Activated CD4-positive, alpha-beta T cell treated with anti-CD3 and anti-CD28 coated beads, Interleukin-2, Interleukin-4, amounts not matched to agents 100 ng/mL and 50 ng/mL, durations not matched to agents 16 hours and 8 hours (primary cell): ENCODE measurements at regions not wholly inside any gene's neighbourhood (a gene's known extent, or its start where the extent isn't known, plus 50 kb on each side); places are given as distances from the start of the nearest gene placed in this dataset.

Experiments
- DNase-seq: peaks from one replicate; pipeline ENCODE4 v3.0.0-alpha.2; 2020; ENCODE audit warnings: low spot score

DNA sequence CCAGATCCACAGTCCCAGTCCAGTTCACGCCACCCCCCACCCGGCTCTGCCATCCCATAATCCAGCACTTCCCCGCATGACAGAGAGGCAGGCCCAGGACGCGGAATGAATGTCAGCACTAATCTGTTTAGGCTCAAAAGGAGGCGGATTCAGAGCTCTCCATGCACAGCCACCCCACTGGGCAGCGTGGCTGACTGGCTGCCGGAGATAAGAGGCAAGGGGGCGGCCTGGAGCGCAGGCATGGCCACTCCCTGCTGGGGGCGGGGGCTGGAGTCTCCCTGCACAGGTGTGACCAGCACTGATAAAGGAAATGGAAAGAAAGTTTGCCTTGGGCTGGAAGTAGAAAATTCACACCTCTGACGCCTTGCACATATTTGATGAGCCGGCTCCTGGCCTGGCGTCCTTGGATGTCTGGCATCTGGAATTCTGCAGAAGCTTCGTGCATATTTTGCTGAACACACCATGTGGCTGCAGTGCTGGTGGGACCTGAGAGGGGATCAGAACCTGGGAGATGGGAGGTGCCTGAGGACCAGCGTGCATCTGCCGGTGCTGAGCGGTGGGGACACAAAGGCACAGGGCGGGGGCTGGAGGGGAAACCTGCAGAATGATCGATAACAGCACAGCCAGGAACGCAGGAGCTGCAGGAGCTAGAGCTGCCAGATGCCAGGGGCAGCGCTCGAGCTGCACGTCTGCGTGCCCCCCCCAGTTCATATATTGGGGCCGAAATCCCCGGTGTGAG, 344.4 kb downstream of the CTTN start:
- no peak for DNase-seq

DNA sequence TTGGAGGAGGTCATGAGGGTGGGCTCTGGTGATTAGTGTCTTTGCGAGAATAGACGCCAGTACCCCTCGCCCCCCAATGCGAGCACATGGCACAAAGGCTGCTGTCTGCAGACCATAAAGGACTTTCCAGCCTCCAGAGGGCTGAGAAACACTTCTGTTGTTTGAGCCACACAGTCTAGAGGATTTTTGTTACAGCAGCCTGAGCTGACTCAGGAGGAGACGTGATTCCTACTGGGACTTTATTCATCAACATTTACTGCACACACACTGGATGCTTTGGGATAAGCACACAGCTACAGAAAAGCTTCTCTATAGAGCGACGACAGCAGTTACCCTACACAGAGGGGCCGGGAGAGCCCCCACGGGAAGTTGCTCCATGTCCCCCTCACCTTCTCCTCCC, 345.0 kb downstream of the CTTN start:
- DNase-seq: no peak

DNA sequence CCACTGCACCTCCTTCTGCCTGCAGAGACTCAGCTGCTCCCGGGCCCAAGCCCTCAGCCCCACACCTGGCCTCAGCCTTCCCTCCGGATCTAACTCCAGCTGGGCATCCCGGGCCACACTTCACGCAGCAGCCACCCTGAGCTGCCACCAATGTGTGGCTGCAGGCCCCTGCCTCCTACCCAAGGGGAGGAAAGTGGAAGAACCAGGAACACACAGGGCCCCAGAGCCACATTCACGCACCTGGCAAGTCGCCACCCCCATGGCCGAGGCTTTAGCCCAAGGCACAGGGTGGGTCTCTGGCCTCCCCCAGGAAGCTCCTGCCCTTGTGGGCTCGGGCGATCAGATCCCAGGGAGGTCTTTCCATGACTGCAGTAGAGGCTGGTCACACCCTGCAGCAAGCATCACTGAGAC, 345.6 kb downstream of the CTTN start:
- DNase-seq: no peak

DNA sequence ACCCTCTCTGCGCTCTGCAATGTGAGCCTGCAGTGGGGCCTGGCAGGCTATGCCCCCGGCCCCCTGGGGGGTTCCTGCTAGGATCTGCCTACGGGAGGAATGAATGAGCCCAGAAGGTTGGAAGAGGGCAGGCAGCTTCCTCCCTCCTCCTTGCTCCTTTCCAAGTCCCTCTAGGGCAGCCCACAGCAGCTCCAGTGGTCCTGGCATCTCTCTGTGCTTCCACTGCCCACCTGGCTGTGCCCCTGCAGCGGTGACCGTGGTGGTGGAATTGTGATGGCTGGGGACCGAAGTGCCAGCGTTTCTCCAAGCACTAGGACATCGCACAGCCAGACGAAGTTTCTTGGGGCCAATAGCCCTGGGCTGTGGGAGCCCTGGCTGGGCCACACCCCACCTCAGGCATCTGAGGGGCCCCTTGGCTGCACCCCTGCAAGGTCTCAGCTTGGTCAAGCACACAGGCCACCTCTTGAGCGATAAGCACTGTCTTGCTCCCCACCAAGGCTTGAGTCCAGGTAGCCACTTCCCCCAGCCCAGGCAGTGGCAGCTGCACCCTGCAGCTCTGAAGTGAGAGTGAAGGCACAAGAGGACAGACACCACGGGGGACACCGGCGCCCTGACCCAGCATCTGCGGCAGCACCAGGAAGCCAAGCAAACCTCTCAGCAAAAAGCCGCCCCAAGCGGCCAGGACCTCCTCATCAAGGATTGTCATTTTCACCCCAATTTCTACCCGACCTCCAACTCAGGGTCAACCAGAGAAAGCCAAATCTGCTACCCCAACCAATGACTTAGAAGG, 346.3 kb downstream of the CTTN start:
- no peak for DNase-seq

DNA sequence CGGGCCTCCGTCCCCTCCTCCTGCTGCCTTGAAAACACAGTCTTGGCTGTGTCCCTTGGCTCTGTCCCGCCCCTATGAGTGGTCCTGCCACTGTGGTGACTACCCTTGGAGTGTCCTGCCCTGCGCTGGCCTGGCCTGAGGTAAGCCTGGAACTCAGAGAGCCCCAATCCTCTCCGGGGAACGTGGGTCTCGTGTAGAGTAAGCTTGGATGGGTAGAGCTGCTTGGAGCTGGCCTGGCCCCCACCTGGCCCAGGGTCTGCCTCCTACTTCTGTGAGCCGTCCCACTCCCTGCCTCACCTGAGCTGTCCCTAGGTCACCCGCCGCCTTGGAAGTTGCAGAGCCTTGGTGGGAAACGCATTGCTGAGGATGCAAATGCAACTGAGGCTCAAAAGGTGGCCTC, 347.1 kb downstream of the CTTN start:
- DNase-seq: no peak

DNA sequence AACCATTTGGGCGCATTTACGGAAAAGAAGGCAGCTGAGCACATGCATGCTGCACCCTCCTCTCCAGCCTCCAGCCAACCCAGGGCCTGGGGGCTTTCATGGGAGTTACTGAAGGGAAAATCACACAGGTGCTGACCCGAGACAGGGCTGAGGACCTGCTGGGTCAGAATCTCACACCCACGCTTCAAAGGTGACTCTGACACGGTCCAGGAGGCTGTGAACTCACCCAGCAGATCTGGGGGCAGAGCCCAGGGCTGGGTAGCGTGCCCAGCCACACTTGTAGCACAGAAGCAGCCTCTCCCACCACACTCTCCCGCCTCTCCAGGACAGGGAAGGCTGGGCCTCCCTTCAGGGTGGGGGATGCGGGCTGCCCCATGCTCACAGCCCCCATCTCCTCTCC, 347.6 kb downstream of the CTTN start:
- DNase-seq: no peak

DNA sequence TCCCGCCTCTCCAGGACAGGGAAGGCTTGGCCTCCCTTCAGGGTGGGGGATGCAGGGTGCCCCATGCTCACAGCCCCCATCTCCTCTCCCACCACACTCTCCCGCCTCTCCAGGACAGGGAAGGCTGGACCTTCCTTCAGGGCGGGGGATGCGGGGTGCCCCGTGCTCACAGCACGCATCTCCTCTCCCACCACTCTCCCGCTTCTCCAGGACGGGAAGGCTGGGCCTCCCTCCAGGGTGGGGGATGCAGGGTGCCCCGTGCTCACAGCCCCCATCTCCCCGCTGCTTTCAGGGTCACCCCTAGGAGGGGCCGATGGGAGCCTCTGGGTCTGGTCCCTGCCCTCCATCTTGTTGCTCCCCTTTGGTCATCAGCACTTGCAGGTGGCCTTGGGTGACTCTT, 348.0 kb downstream of the CTTN start:
- no peak for DNase-seq

DNA sequence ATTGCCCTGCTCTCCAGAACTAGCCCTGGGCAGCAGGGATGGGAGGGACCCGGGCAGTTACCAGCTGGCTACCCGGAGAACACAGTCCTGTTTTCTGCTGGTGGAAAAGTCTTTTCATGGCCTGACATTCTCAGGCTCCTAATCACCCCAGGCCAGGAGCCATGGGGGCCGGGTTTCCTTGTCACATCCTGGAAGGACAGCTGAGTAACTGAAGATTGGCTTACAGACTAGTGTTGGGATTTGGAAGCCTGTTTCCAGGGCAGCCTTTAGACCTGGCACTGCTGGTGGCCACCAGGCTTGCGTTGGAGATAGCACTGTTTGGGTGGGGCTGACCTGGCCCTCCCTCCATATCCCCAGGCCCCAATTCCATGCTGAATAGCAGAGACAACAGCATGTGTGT, 349.0 kb downstream of the CTTN start:
- no peak for DNase-seq

DNA sequence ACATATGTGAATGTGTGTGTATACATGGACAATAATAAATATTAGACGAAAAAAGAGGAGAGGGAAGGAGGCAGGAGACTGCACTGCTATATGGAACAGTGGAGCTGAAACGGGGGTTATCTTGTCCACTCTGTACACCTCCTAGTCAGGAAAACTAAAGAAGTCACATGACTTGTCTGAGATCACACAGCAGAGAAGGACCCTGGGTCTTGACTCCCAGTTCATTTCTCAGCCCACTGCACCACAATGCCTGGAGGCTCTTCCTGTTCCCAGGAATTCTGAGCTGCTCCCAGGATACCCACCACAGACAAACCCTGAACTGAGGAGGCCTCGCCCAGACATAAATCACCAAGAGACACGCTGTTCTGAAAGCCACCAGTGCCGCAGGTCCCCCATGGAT, 349.6 kb downstream of the CTTN start:
- no peak for DNase-seq

DNA sequence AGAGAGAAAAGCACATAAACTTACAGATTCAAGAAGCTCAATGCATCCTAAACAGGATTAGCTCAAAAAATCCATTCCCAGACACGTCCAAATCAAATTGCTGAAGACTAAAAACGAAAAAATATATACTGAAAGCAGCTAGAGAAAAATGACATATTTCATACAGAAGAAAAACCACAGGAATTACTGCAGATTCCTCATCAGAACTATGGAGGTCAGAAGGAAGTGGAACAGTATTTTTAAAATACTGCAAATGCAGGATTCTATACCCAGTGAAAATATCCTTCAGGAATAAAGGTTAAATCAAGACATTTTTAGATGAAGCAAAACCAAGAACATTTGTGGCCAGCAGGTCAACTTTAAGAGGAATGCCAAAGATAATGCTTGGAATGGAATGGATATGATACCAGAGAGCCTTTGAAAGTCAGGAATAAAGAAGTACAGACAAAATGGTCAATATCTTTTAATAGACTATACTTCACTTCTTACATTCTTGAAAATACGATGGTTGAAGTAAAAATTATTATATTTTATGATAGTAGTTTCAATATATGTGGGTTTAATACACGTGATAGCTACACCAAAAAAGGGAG, 352.9 kb downstream of the CTTN start:
- no peak for DNase-seq

DNA sequence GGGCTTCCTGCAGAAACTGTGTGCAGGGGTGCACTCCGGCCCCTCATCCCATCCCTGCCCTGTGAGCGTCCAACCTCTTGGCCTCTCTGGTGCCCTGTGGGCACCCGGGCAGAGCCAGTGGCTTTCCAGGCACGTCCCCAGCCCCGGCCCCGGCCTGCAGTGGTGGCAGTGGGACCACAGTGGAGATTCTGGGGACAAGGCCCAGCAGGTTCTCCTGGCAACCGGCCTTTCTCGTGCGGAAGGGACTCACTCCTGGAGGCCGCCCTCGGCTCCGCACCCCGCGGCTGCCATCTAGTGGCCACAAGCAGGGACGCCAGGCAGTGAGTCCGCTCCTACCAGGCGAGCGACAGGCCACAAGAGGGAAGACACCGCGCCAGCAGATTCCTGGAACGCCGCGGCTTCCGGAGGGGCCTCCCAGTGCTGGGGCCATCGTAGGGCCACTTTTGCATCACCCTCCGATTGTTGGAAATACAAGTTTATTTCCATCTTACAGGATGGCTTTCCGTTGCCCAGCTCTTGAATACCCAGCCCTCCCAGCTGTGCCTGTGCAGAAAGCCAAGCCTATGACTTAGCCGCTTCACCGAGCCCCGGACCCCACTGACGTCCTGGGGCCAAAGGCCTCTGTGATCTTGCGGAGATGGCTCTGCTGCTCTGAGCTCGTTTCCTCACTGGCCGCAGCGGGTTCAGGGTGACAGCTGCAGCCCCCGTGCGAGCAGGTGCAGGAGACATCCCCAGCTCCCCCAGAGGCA, 357.3 kb downstream of the CTTN start:
- DNase-seq: peak; percentile 74

DNA sequence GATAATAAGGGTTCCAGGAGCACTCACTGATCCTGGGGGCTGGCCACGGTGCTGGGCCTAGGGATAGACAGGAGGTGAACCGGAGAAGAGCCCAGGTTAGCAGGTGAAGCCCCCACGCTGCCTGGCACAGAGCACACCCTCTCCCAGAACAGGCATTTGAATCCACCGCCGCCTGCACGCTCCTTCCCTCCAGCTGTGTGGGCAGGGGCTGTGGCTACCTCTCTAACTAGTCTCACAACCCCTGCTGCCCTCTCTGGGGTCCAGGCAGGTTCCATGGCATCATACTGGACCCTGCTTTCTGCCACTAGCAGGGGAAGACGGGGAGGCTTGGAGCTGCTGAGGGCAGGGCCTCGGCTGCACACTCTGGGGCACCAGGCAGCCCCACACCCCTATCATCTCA, 358.0 kb downstream of the CTTN start:
- DNase-seq: no peak

DNA sequence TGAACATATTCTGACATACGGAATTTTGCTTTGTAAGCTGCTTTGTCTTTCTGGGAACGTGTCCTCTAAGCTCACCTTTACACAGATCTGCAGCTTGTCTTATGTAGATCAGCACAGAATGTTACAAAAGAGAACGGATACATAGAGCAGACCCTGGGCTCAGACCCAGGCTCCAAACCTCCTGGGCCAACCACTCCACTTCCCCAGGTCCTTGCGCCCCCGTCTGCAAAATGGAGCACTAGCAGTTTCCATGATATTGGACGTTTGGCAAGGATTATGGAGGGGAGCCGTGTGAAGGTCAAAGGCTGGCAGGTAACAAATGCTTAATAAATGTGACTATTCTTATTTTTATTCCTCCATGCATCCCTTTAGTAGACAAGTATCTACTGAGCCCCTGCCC, 358.4 kb downstream of the CTTN start:
- no peak for DNase-seq

DNA sequence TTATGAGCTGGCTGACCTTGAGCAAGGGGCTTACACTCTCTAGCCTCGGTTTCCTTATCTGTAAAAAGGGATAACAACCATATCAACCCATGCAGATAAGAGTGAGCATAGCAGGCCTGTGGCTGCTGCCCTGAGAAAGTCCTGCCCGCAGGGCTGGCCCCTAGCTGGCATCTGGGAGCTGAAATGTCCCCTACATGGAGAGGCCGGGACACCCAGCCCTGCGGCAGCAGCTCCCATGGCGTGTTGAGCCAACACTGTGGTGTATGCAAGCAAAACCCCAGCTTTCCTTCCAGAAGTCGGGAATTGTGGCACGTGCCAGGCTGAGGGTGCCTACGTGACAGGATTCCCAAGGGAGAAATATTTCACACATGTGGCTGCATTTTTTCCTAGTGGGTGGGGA, 358.9 kb downstream of the CTTN start:
- DNase-seq: no peak

DNA sequence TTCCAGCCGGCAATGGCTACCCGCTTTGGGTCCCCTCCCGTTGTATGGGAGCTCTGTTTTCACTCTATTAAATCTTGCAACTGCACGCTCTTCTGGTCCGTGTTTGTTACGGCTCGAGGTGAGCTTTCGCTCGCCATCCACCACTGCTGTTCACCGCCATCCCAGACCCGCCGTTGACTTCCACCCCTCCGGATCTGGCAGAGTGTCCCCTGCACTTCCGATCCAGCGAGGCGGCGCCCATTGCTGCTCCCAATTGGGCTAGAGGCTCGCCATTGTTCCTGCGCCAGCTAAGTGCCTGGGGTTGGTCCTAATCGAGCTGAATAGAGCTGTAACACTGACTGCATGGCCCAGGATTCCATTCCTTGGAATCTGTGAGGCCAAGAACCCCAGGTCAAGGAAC, 359.9 kb downstream of the CTTN start:
- DNase-seq: no peak

DNA sequence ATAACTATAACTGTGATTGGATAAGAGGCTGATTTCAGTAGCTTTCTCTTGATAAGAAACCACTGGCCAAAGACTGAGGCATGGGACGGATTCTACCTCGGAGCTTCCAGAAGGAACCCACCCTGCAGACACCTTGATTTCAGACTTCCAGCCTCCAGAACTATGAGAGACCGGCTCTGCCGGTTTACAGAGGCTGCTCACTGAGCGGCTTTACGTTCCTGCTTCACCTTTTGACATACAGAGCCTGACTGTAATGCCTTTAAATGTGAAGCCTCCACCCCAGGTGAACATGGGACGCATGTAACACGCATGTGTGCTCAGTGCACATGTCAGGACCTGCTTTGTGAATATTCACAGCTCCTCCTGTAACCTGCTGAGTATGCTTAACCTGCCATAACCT, 361.5 kb downstream of the CTTN start:
- DNase-seq: no peak

DNA sequence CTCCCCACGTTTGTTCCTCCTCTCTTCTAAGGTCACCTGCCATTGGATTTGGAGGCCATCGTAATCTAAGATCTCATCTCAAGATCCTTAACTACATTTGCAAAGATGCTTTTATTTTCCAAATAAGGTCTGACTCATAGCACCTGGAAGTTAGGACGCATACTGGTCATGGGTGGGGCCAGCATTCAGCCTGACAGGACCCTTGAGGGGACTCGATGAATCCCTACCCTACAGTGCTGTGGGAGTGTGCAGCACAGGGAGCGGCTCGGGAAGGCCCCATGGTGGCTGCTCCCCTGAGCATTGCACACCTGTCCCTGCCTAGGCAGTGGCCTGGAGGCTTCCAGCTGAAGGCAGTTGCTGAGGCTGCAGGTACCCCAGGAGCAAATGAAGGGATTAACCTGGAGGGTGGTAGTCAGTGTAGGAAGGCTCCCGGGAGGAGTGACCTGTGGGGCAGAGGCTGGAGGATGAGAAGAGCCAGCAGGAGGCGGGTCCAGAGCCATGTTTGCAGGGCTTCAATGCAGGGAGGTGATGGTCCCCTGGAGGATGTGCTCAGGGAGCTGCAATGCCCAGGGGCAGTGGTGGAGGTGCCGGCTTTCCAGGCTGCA, 362.2 kb downstream of the CTTN start:
- DNase-seq: no peak

DNA sequence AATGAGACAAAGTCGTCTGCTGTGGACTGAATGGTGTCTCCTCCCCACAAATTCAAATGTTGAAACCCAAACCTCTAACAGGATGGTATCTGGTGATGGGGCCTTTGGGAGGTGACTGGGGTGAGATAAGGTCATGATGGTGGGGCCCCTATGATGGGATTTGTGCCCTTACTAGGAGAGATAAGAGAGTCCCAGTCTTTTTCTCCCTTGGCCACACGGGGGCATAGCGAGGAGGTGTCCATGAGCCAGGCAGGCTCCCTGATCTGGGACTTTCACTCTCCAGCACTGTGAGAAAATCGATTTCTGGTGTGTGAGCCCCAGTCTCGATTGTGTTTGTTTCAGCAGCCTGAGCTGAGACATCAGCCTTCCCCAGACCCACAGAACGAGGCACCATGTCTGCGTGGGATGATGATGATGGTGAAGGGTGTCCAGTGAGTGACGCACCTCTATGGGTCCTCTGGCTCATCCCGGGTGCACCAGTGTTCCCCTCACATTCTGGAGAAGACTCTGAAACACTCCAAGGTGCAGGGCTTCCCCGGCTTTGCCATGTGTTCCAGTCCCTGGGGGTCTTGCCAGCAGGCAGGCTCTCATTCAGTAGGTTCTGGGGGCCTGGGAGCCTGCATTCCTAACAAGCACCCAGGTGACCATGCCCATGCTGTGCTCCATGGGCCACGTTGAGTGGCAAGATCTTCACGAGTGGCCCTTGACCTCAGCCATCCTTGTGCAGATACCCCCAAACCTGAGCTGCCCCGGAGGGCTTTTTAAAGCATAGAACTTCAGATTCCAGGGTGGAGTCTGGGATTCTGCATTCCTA, 363.0 kb downstream of the CTTN start:
- no peak for DNase-seq

DNA sequence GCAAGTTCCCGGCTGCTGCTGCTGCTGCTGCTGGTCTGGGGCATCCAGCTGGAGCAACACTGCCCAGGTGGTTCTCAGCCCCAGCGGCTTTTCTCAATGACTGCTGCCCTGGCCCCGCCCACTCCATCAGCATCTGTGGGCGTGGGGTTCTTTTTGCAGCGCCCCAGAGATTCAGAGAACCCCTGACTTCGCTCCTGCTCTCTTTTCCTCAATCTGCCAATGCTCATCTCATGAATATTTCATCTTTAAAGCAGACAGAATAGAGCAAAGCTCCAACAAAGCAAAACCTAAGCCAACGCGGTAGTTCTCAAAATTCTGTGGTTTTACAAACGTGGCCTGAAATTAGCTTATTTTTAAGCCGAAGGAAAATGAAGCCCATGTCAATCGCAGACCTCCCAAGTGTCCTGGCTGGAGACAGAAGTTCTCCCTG, 363.6 kb downstream of the CTTN start:
- DNase-seq: no peak

DNA sequence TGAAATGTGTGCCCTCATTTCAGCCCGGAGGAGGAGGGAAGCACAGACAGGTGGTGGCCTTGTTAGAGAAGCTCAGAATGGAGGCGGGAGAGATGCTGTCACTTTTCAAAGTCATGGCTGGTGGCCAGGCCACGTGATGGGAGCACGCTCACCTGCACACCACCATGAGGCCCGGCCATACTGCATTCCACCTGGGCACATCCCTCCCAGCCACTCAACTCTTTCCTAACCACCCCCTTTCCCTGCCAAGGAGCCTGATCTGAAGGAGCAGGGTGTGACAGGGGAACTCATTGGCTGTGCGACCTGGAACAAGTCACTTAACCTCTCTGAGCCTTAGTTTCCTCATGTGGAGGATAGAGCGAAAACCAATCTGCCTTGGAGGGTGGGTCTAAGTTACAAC, 364.5 kb downstream of the CTTN start:
- no peak for DNase-seq

DNA sequence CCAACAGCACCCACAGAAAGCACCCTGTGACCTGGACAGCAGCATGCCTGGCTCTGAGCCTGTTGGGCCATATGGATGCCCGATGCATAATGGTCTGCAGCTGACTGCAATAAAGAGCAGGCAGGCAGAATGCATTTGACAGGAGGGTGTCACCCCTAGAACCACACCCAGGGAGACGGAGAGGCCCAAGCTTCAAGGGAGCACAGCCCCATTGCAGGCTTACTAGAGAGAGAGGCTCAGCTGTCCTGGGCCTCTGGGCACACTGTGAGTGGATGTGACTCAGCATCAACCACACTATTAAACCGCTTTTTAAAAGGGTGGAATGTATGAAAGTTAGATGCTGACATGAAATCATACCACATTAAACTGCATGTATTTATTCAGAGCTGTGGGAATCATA, 365.3 kb downstream of the CTTN start:
- no peak for DNase-seq
